ENCODE measurements at regions not wholly inside any gene's neighbourhood (a gene's known extent, or its start where the extent isn't known, plus 50 kb on each side); places are given as distances from the start of the nearest gene placed in this dataset.

- H2BK5ac ChIP-seq (ENCODE audit: low read depth, low read length, poor library complexity, severe bottlenecking): no peak overlapping the region
- no peak overlapping the region for H3K4ac ChIP-seq (ENCODE audit: low read depth, low read length)
- H2AFZ ChIP-seq (replicated peaks; ENCODE audit: low read length, poor library complexity): no peak overlapping the region
- no peaks in the 10 kb centered on the region for H3K4me1 ChIP-seq (ENCODE audit: control insufficient read depth, insufficient read depth, low read length)
- no peak overlapping the region for H3K23ac ChIP-seq (ENCODE audit: low read depth, low read length)
- no peak overlapping the region for H3K18ac ChIP-seq (ENCODE audit: low read depth, low read length)
- no peak overlapping the region for H3K4me2 ChIP-seq (ENCODE audit: low read depth, low read length)
- no peak for TF ChIP-seq MAZ (IDR thresholded peaks at IDR 0.05; ENCODE audit: borderline replicate concordance, low read depth, low read length)
- no peak for TF ChIP-seq CHD1 (IDR thresholded peaks at IDR 0.05; ENCODE audit: low read depth, low read length)
- TF ChIP-seq FOS (IDR thresholded peaks at IDR 0.05; ENCODE audit: low read depth, low read length): no peak
- TF ChIP-seq BHLHE40 (IDR thresholded peaks at IDR 0.05; ENCODE audit: low read depth, low read length): no peak
- TF ChIP-seq SMC3 (IDR thresholded peaks at IDR 0.05; ENCODE audit: low read depth, low read length): no peak
- TF ChIP-seq POLR2A (IDR thresholded peaks at IDR 0.05; ENCODE audit: low read depth, low read length): no peak
- no peak for TF ChIP-seq RFX5 (IDR thresholded peaks at IDR 0.05; ENCODE audit: low read depth, low read length)
- TF ChIP-seq USF2 (IDR thresholded peaks at IDR 0.05; ENCODE audit: low read depth, low read length): no peak
- TF ChIP-seq MAFK (IDR thresholded peaks at IDR 0.05; ENCODE audit: low read depth, low read length): no peak
- no peak for TF ChIP-seq CEBPB (IDR thresholded peaks at IDR 0.05; ENCODE audit: low read depth, low read length)
- no peak for TF ChIP-seq ELK1 (IDR thresholded peaks at IDR 0.05; ENCODE audit: borderline replicate concordance, low read depth, low read length)
- TF ChIP-seq RCOR1 (IDR thresholded peaks at IDR 0.05; ENCODE audit: insufficient replicate concordance, low read length): no peak
- no peak for TF ChIP-seq RAD21 (IDR thresholded peaks at IDR 0.05; ENCODE audit: low read length)
- no peak for TF ChIP-seq NFE2L2 (IDR thresholded peaks at IDR 0.05; ENCODE audit: low read depth, low read length)
- no peak for TF ChIP-seq CTCF (conservative IDR thresholded peaks at IDR 0.05; ENCODE audit: low read depth, low read length)
- TF ChIP-seq MXI1 (IDR thresholded peaks at IDR 0.05; ENCODE audit: borderline replicate concordance, low read depth, low read length): no peak
- H3K27ac ChIP-seq (ENCODE audit: insufficient read depth, low read length): no peak overlapping the region
- no peaks in the 10 kb centered on the region for H3K27me3 ChIP-seq (ENCODE audit: control insufficient read depth, insufficient read depth, low read length)
- no peak overlapping the region for H2AK5ac ChIP-seq (ENCODE audit: low read depth, low read length)
- no peak overlapping the region for H2BK15ac ChIP-seq (ENCODE audit: low read depth, low read length)
- no peak overlapping the region for H3K9ac ChIP-seq (ENCODE audit: low read depth, low read length)
- H3K9me3 ChIP-seq (ENCODE audit: control insufficient read depth, insufficient read depth, low read length): no peaks in the 10 kb centered on the region
- no peaks in the 10 kb centered on the region for H3K79me1 ChIP-seq (ENCODE audit: low read depth in 1 of 2, low read length in 2 of 2)
- H2AK9ac ChIP-seq (replicated peaks; ENCODE audit: low read depth, low read length, poor library complexity): no peak overlapping the region
- dilution Hi-C loops (cut with HindIII; ENCODE audit: low sequenced_read_pairs, unreplicated experiment) (no loop called here), intact Hi-C loops (cut with micrococcal nuclease) (no loop called here), in situ Hi-C loops (cut with MboI; ENCODE audit: low sequenced_read_pairs) (no loop called here)
- no peaks in the 10 kb centered on the region for H4K20me1 ChIP-seq (ENCODE audit: insufficient read depth, low read length)
- no peaks in the 10 kb centered on the region for H3K9me1 ChIP-seq (ENCODE audit: insufficient read depth, low read length)
- CTCF ChIA-PET: no interaction called here
- no peak overlapping the region for H3K14ac ChIP-seq (replicated peaks; ENCODE audit: low read depth, low read length)
- H3K56ac ChIP-seq (ENCODE audit: extremely low read depth, insufficient read depth, low read length): no peak overlapping the region
- POLR2A ChIA-PET (ENCODE audit: unreplicated experiment): no interaction called here
- no CpG with 5 or more reads among the region's 1 CpG for WGBS, 2 experiments (ENCODE audit: extremely low coverage in 2 of 2, insufficient read length in 1 of 2)
- H4K91ac ChIP-seq (ENCODE audit: insufficient read depth, low read depth, low read length): no peak overlapping the region
- DNase-seq (no peak), ATAC-seq (ENCODE audit: low read depth) (no peak)
- no peak overlapping the region for H3K4me3 ChIP-seq (ENCODE audit: insufficient read depth, low read depth, low read length)
- BruUV-seq (replicated peaks): no TSS peak
- no peak overlapping the region for H2BK20ac ChIP-seq (ENCODE audit: low read depth, low read length)
- no peak overlapping the region for H4K8ac ChIP-seq (ENCODE audit: low read depth in 2 of 2, low read length in 2 of 2)
- H2BK120ac ChIP-seq (ENCODE audit: low read depth, low read length): no peak overlapping the region
- no peak overlapping the region for H4K5ac ChIP-seq (ENCODE audit: low read depth, low read length)
- no peaks in the 10 kb centered on the region for H3K36me3 ChIP-seq (ENCODE audit: control insufficient read depth, insufficient read depth, low read length)
Observed at GRCh38 chr4:136112116-136112515, 1420.2 kb downstream of the PCDH18 start.

All from IMR-90 (cell line).